SK-N-MC (cell line): ENCODE measurements at regions not wholly inside any gene's neighbourhood (a gene's known extent, or its start where the extent isn't known, plus 50 kb on each side); places are given as distances from the start of the nearest gene placed in this dataset.

ENCODE experiments used
- DNase-seq: peaks from one replicate; pipeline ENCODE4 v3.0.0-alpha.2; 2011; ENCODE audit warnings: low read depth, low spot score
- H3K27ac ChIP-seq: fragments of 200-600 bp; sonication (generic); 2 replicates; pipeline ENCODE4 v1.5.1; 2016; ENCODE audit warnings: mixed run types
- H3K36me3 ChIP-seq: fragments of 200-600 bp; sonication (generic); 2 replicates; pipeline ENCODE4 v1.6.1; 2017; ENCODE audit warnings: antibody characterized with exemption, low read length, mixed read lengths; ENCODE audit not compliant: insufficient read depth
- H3K4me3 ChIP-seq: fragments of 200-600 bp; sonication (generic); 2 replicates; pipeline ENCODE4 v1.5.1; 2016
- H3K9ac ChIP-seq: fragments of 200-600 bp; sonication (generic); 2 replicates; pipeline ENCODE4 v1.8.0; 2017; ENCODE audit warnings: mixed run types, mixed read lengths; ENCODE audit not compliant: insufficient read length
- H3K9me3 ChIP-seq: fragments of 200-600 bp; sonication (generic); 2 replicates; pipeline ENCODE4 v1.6.1; 2017; ENCODE audit warnings: low read depth, mild to moderate bottlenecking, antibody characterized with exemption, low read length, moderate library complexity, mixed read lengths
- EZH2 ChIP-seq: fragments of 200-600 bp; sonication (generic); IDR thresholded peaks from one replicate; pipeline ENCODE4 v1.6.1; 2017; ENCODE audit warnings: antibody characterized with exemption
- FOXP2 ChIP-seq: optimal IDR thresholded peaks from 2 replicates; pipeline ENCODE3; 2011; ENCODE audit warnings: mild to moderate bottlenecking, moderate library complexity; ENCODE audit not compliant: insufficient read depth; ENCODE audit errors: extremely low read length, control extremely low read depth
- POLR2AphosphoS5 ChIP-seq: IDR thresholded peaks from 2 replicates; pipeline ENCODE4 v1.6.1; 2012; ENCODE audit warnings: mild to moderate bottlenecking, low read depth, low read length, borderline replicate concordance

DNA sequence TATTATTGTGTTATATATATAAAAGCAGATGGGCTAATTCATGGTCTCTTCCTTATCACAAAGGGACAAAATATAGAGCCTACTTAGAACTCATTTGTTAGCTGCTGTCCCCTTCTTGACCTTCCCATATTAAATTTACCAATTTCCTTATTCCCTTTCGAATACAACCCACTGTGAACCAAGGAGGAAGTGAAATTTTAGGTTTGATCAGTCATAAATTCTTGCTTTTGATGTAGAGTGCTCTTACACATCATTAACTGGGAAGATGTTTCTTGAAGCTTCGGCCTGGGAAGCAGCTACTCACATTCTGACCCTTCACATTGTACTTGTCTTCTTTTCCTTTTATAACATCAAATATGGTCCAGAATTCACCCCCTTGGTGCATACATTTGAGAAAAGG is 579.0 kb downstream of the LRFN5 start:
- H3K36me3 ChIP-seq: no peaks in the 10 kb centered on the region
- no peak overlapping the region for H3K27ac ChIP-seq
- no peak overlapping the region for H3K4me3 ChIP-seq
- no peak overlapping the region for H3K9ac ChIP-seq
- H3K9me3 ChIP-seq: no peaks in the 10 kb centered on the region
- no peak for DNase-seq
- TF ChIP-seq FOXP2 (no peak), POLR2AphosphoS5 (no peak), EZH2 (no peak)

DNA sequence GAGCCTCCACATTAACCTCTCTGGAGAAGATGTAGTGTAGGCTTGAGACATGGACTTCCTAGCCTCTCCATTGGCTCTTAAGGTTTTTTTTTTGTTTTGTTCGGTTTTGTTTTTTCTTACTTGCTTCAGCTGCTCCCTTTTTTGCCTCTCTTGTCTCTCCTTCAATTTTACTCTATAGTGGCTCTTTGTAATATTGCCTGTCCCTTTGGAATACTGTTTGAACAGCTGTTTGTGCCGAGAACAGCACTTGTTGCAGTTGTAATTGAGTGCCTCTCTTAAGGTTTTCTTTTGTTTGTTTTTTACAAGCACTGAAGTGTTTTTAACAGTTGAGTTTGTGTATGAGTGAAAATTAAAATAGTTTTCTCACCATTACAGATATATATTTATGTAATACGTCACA is 567.7 kb downstream of the LRFN5 start:
- no peak overlapping the region for H3K4me3 ChIP-seq
- no peak for DNase-seq
- no peaks in the 10 kb centered on the region for H3K9me3 ChIP-seq
- H3K9ac ChIP-seq: no peak overlapping the region
- no peaks in the 10 kb centered on the region for H3K36me3 ChIP-seq
- no peak for TF ChIP-seq EZH2
- TF ChIP-seq FOXP2: no peak
- TF ChIP-seq POLR2AphosphoS5: no peak
- H3K27ac ChIP-seq: no peak overlapping the region

DNA sequence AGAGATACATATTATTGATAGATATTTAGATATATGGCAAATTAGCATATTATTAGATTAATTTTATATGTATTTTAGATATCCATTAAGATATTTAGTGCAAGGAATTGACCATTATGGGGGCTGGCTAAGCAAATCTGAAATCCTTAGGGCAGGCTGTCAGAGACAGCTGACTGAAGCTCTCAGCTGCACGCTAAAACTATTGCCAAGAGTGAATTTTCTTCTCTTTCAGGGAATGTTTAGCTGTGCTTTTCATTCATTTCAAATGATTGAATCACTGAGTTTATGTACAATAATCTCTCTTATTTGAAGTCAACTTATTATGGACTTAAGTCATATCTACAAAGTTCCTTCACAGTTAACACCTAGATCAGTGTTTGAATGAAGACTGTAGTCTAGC is 566.5 kb downstream of the LRFN5 start:
- no peak for TF ChIP-seq POLR2AphosphoS5
- no peak for TF ChIP-seq EZH2
- TF ChIP-seq FOXP2: no peak
- no peak overlapping the region for H3K9ac ChIP-seq
- no peak for DNase-seq
- H3K36me3 ChIP-seq: no peaks in the 10 kb centered on the region
- no peak overlapping the region for H3K4me3 ChIP-seq
- H3K27ac ChIP-seq: no peak overlapping the region
- no peaks in the 10 kb centered on the region for H3K9me3 ChIP-seq

DNA sequence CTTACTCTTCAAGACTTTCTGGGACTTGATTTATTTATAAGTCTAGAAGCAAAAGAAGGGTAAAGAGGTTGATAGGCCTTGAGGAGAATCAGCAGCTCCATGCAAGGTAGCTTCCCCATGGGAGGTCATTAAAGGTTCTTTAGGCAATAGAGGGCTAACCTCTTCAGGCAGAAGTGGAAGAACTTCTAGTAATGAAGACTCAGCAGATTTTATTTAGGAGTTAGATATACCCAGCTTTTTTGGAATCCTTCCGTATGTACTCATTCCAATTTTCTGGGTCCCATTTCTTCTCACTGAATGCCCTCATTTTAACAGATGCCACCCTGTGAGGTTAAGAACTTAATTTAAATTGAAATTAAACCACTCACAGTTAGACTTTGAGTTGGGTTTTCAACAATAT is 565.6 kb downstream of the LRFN5 start:
- H3K9ac ChIP-seq: no peak overlapping the region
- no peak overlapping the region for H3K27ac ChIP-seq
- TF ChIP-seq EZH2: no peak
- TF ChIP-seq FOXP2: no peak
- no peak for TF ChIP-seq POLR2AphosphoS5
- H3K4me3 ChIP-seq: no peak overlapping the region
- no peaks in the 10 kb centered on the region for H3K9me3 ChIP-seq
- H3K36me3 ChIP-seq: no peaks in the 10 kb centered on the region
- no peak for DNase-seq

DNA sequence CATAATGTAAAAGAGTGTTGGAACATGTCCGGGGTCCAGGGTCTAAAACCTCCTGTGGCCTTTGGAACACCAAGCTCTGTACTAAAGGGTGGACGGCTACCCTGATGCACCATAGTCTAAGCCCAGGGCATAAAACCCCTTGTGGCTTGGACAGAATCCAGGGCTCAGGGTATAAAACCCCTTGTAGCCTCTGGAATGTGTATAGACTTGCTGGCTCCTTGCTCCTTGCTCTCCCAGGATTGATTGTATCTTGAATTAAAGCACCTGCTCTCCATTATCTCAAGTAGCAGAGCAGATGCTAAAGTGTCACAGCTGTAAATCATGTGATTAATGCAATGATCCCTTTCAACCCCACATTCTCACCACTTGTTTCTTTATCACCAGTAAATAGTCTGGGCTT is 556.5 kb downstream of the LRFN5 start:
- no peak overlapping the region for H3K27ac ChIP-seq
- no peak overlapping the region for H3K9ac ChIP-seq
- no peak overlapping the region for H3K4me3 ChIP-seq
- no peaks in the 10 kb centered on the region for H3K9me3 ChIP-seq
- TF ChIP-seq EZH2: no peak
- no peak for DNase-seq
- H3K36me3 ChIP-seq: no peaks in the 10 kb centered on the region

DNA sequence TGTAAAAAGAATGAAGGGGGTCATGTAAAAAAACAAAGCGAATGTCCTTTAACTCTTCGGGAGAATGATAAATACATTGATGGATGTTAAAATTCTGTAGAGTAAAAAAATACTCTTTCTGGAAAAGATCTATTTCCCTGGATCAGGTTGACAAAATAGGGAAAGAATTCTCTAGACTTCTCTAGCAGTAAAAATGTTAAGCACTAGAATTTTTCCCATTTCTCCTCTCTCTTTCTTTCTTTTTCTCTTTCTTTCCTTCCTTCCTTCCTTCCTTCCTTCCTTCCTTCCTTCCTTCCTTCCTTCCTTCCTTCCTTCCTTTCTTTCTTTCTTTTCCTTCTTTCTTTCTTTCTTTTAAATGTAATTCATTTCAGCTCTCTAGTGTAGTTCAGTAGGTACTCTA is 552.5 kb downstream of the LRFN5 start:
- TF ChIP-seq FOXP2: no peak
- no peak overlapping the region for H3K4me3 ChIP-seq
- no peaks in the 10 kb centered on the region for H3K9me3 ChIP-seq

DNA sequence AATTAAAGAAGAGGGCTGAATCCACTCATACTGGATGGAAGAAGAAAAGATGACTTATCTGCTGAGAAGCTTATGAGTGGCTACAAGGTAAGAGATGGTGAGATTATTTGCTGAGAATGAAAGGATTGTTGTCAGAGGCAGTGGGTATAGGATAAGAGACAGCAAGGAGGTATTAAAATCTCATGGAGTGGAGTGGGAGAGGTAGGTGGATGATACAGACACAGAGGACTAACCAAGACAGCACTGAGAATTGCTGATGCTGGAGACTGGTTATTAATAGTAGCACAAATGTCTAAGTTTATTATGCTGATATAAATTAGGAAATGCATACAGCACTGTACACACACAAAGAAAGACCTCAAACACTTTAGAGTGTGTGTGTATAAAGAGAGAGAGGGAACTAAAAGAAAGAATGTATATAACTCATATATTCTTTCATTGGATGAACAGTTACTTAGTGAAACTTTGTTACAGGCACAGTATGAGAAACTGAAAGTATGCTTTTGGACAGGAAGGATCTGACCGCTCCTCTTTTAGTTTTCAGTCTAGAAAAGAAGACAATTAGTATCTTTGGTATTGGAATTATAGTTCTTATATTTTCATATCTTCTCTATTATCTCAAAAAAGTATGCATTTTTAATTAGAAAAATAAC is 543.1 kb downstream of the LRFN5 start:
- no peaks in the 10 kb centered on the region for H3K36me3 ChIP-seq
- no peaks in the 10 kb centered on the region for H3K9me3 ChIP-seq
- H3K27ac ChIP-seq: no peak overlapping the region
- DNase-seq: no peak
- TF ChIP-seq FOXP2: no peak
- no peak for TF ChIP-seq EZH2
- no peak for TF ChIP-seq POLR2AphosphoS5
- no peak overlapping the region for H3K9ac ChIP-seq
- no peak overlapping the region for H3K4me3 ChIP-seq

More for the DNA sequence above, 552.5 kb downstream of the LRFN5 start:
- Histone ChIP-seq H3K27ac (no peak overlapping the region), H3K36me3 (no peaks in the 10 kb centered on the region), H3K9ac (no peak overlapping the region)
- no peak for DNase-seq

DNA sequence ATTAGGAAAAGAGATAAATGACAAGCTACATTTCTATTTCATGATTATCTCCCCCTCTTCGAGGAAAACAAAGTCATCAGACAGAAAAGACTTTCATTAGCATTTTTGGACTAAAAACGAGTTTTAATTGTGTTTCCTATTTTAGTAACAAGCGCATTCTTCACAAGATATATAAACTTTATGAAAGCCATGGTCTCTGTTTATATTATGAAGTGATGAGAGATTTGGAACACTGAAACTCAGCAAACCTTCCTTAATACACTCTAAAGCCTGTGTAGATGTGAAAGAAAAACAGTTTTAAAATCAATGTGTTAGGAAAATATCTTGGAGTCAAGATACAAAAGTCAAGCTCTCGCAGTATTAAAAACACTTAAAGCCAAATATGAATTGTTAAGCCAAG is 539.1 kb downstream of the LRFN5 start:
- no peak overlapping the region for H3K27ac ChIP-seq
- H3K4me3 ChIP-seq: no peak overlapping the region
- no peak for DNase-seq
- no peaks in the 10 kb centered on the region for H3K9me3 ChIP-seq
- H3K36me3 ChIP-seq: no peaks in the 10 kb centered on the region
- TF ChIP-seq FOXP2 (no peak), POLR2AphosphoS5 (no peak), EZH2 (no peak)
- no peak overlapping the region for H3K9ac ChIP-seq

DNA sequence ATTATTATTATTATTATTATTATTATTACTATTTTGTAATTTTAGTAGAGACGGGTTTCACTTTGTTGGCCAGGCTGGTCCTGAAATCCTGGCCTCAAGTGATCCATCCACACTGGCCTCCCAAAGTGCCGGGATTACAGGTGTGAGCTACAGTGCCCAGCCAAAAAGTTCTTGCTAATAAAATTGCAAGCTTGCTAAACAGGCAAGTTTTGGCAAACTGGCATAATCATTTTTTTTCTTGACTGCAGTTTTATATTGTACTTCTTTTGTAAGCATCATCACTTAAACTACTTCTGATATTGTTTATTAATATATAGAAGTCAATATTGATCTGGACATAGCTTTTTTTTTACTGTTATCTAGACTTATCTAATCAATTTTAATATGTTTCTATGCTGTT is 536.4 kb downstream of the LRFN5 start:
- no peaks in the 10 kb centered on the region for H3K9me3 ChIP-seq
- TF ChIP-seq EZH2 (no peak), FOXP2 (no peak), POLR2AphosphoS5 (no peak)

More for the DNA sequence above, 536.4 kb downstream of the LRFN5 start:
- no peak for DNase-seq
- Histone ChIP-seq H3K9ac (no peak overlapping the region), H3K36me3 (no peaks in the 10 kb centered on the region), H3K4me3 (no peak overlapping the region), H3K27ac (no peak overlapping the region)
